SK-N-SH (cell line): ENCODE measurements at regions not wholly inside any gene's neighbourhood (a gene's known extent, or its start where the extent isn't known, plus 50 kb on each side); places are given as distances from the start of the nearest gene placed in this dataset.
A peak's percentile ranks its signal among the peaks of the same experiment; 100 is the strongest.

Source experiments
- CTCF ChIA-PET: fragments of 300-600, 350-600 bp; formaldehyde crosslinking; extraction: SDS; loops from one replicate; lab custom pipeline; 2021; lab: Yijun Ruan, JAX
- POLR2A ChIA-PET: fragments of 350-600 bp; sonication (Branson Sonifier 250); formaldehyde crosslinking; extraction: SDS; loops from one replicate; lab custom pipeline; 2020; ENCODE audit warnings: antibody characterized with exemption, inconsistent platforms; lab: Yijun Ruan, JAX
- DNase-seq: peaks from one replicate; pipeline ENCODE4 v3.0.0; 2012
- H2AFZ ChIP-seq: fragments of 200-600 bp; sonication (generic); 2 replicates; pipeline ENCODE4 v1.8.1; 2016; ENCODE audit warnings: antibody characterized with exemption, mild to moderate bottlenecking, low read depth
- H3F3A ChIP-seq: fragments of 200-600 bp; sonication (generic); replicated peaks from 2 replicates; pipeline ENCODE3; 2016; ENCODE audit warnings: antibody characterized with exemption, mild to moderate bottlenecking; ENCODE audit not compliant: insufficient read depth
- H3K27ac ChIP-seq, 2 experiments: fragments of 200-500 bp in 1 of 2; fragments of 200-600 bp in 1 of 2; sonication (Bioruptor generic) in 1 of 2; sonication (generic), shearing (Covaris generic) in 1 of 2; 2 replicates each; pipeline versions ENCODE4 v1.5.1 to v1.6.1; 2014 to 2016; ENCODE audit warnings: low read depth in 2 of 2, inconsistent platforms in 1 of 2, low read length in 1 of 2, mild to moderate bottlenecking in 1 of 2, mixed read lengths in 1 of 2
- H3K27me3 ChIP-seq: fragments of 200-600 bp; sonication (generic), shearing (Covaris generic); 2 replicates; pipeline ENCODE4 v1.6.1; 2016; ENCODE audit warnings: mixed run types; ENCODE audit not compliant: insufficient read depth
- H3K36me3 ChIP-seq, 2 experiments: fragments of 200-500 bp in 1 of 2; fragments of 200-600 bp in 1 of 2; sonication (Bioruptor generic) in 1 of 2; sonication (generic) in 1 of 2; replicated peaks in 1 of 2; 2 replicates each; pipeline versions ENCODE3 to v1.5.1; 2014 to 2016; ENCODE audit warnings: low read length in 1 of 2, mild to moderate bottlenecking in 1 of 2; ENCODE audit not compliant: insufficient read depth in 2 of 2, control insufficient read depth in 1 of 2
- H3K4me1 ChIP-seq, 2 experiments: fragments of 200-500 bp in 1 of 2; fragments of 200-600 bp in 1 of 2; sonication (Bioruptor generic) in 1 of 2; sonication (generic), shearing (Covaris generic) in 1 of 2; 2 replicates each; pipeline versions ENCODE4 v1.5.1 to v1.6.1; 2014 to 2016; ENCODE audit warnings: low read depth in 1 of 2, low read length in 1 of 2, mixed run types in 1 of 2; ENCODE audit not compliant: insufficient read depth in 2 of 2, control insufficient read depth in 1 of 2
- H3K4me2 ChIP-seq: fragments of 200-600 bp; sonication (generic), shearing (Covaris generic); 2 replicates; pipeline ENCODE4 v1.6.1; 2017; ENCODE audit warnings: mixed run types
- H3K4me3 ChIP-seq, 2 experiments: fragments of 200-500 bp in 1 of 2; fragments of 200-600 bp in 1 of 2; sonication (Bioruptor generic) in 1 of 2; sonication (generic), shearing (Covaris generic) in 1 of 2; 2 replicates each; pipeline versions ENCODE4 v1.5.1 to v1.8.1; 2014 to 2016; ENCODE audit warnings: low read depth in 2 of 2, inconsistent platforms in 1 of 2, low read length in 1 of 2, mild to moderate bottlenecking in 1 of 2, mixed read lengths in 1 of 2, moderate library complexity in 1 of 2
- H3K79me2 ChIP-seq: fragments of 200-600 bp; sonication (generic); 2 replicates; pipeline ENCODE4 v1.8.1; 2017; ENCODE audit warnings: mild to moderate bottlenecking; ENCODE audit not compliant: insufficient read depth
- H3K9ac ChIP-seq: fragments of 200-600 bp; sonication (generic); 2 replicates; pipeline ENCODE4 v1.6.1; 2017; ENCODE audit warnings: mixed run types
- H3K9me2 ChIP-seq: fragments of 200-600 bp; sonication (generic); 2 replicates; pipeline ENCODE4 v1.6.1; 2017; ENCODE audit warnings: mixed run types
- H3K9me3 ChIP-seq: fragments of 200-600 bp; sonication (generic); 2 replicates; pipeline ENCODE4 v1.6.1; 2017; ENCODE audit warnings: mixed run types, mild to moderate bottlenecking, moderate library complexity
- H4K20me1 ChIP-seq: fragments of 200-600 bp; sonication (generic); 2 replicates; pipeline ENCODE4 v1.6.1; 2017; ENCODE audit warnings: mild to moderate bottlenecking, mixed run types; ENCODE audit not compliant: insufficient read depth
- CHD2 ChIP-seq: fragments of 150-350 bp; IDR thresholded peaks from 2 replicates; pipeline ENCODE4 v1.6.1; 2018; ENCODE audit warnings: low read length; ENCODE audit not compliant: partially characterized antibody
- EP300 ChIP-seq, 2 experiments: IDR thresholded peaks; 2 replicates each; pipeline versions ENCODE4 v1.4.0 to v1.6.1; 2012; ENCODE audit warnings: borderline replicate concordance in 1 of 2, low read depth in 1 of 2, low read length in 1 of 2
- EZH2phosphoT487 ChIP-seq: fragments of 200-600 bp; sonication (generic); IDR thresholded peaks from 2 replicates; pipeline ENCODE4 v1.6.1; 2017; ENCODE audit warnings: low read depth, mixed run types, mild to moderate bottlenecking, antibody characterized with exemption, moderate library complexity, borderline replicate concordance
- FOSL2 ChIP-seq: IDR thresholded peaks from 2 replicates; pipeline ENCODE4 v1.4.0; 2012; ENCODE audit warnings: low read depth, mild to moderate bottlenecking, moderate library complexity, borderline replicate concordance
- FOXJ3 ChIP-seq: sonication (generic); formaldehyde crosslinking; IDR thresholded peaks from 2 replicates; pipeline ENCODE4 v1.5.1; 2020; ENCODE audit warnings: mild to moderate bottlenecking, missing genetic modification reagents
- FOXM1 ChIP-seq: IDR thresholded peaks from 2 replicates; pipeline ENCODE4 v1.4.0; 2012; ENCODE audit warnings: low read depth, mild to moderate bottlenecking
- GATA2 ChIP-seq: sonication (generic); formaldehyde crosslinking; IDR thresholded peaks from 2 replicates; pipeline ENCODE4 v1.5.0; 2020; ENCODE audit warnings: mild to moderate bottlenecking, missing genetic modification reagents
- MEF2A ChIP-seq: IDR thresholded peaks from 2 replicates; pipeline ENCODE4 v1.4.0; 2012; ENCODE audit warnings: low read depth, borderline replicate concordance
- MXI1 ChIP-seq: IDR thresholded peaks from 2 replicates; pipeline ENCODE4 v1.6.1; 2012; ENCODE audit warnings: mild to moderate bottlenecking, low read depth, low read length, improper control_type of control experiment
- POLR2AphosphoS5 ChIP-seq: IDR thresholded peaks from 2 replicates; pipeline ENCODE4 v1.6.1; 2012; ENCODE audit warnings: low read depth, low read length
- RAD21 ChIP-seq: IDR thresholded peaks from 2 replicates; pipeline ENCODE4 v1.6.1; 2012; ENCODE audit warnings: mild to moderate bottlenecking, low read length
- RCOR1 ChIP-seq: fragments of 150-350 bp; IDR thresholded peaks from 2 replicates; pipeline ENCODE4 v1.6.1; 2017; ENCODE audit warnings: antibody characterized with exemption, low read length
- RXRA ChIP-seq: IDR thresholded peaks from 2 replicates; pipeline ENCODE4 v1.4.0; 2012; ENCODE audit warnings: low read depth, mild to moderate bottlenecking, borderline replicate concordance
- SMC3 ChIP-seq: IDR thresholded peaks from 2 replicates; pipeline ENCODE4 v1.6.1; 2012; ENCODE audit warnings: low read depth, low read length, improper control_type of control experiment
- TCF12 ChIP-seq: IDR thresholded peaks from 2 replicates; pipeline ENCODE4 v1.4.0; 2012
- TEAD4 ChIP-seq: IDR thresholded peaks from 2 replicates; pipeline ENCODE4 v1.4.0; 2012; ENCODE audit warnings: mild to moderate bottlenecking, borderline replicate concordance; ENCODE audit not compliant: insufficient read depth
- WGBS: methylation state at CpG from one replicate; pipeline ENCODE4 v1.1.6; 2017; ENCODE audit warnings: low lambda C conversion rate; 5-methylcytosine and 5-hydroxymethylcytosine counted together
- TF ChIP-seq, protein P1 (sequence below): IDR thresholded peaks from 2 replicates; pipeline ENCODE4 v1.4.0; 2012; ENCODE audit warnings: low read depth, borderline replicate concordance
- TF ChIP-seq, protein P2 (sequence below): fragments of 200-600 bp; sonication (generic); IDR thresholded peaks from 2 replicates; pipeline ENCODE4 v1.6.1; 2017; ENCODE audit warnings: antibody characterized with exemption, mild to moderate bottlenecking, moderate library complexity
- TF ChIP-seq, protein P3 (sequence below): IDR thresholded peaks from 2 replicates; pipeline ENCODE4; 2012
- TF ChIP-seq, protein P4 (sequence below): fragments of 150-350 bp; IDR thresholded peaks from 2 replicates; pipeline ENCODE4 v1.6.1; 2017; ENCODE audit warnings: antibody characterized with exemption, low read length, low read depth, borderline replicate concordance

DNA sequence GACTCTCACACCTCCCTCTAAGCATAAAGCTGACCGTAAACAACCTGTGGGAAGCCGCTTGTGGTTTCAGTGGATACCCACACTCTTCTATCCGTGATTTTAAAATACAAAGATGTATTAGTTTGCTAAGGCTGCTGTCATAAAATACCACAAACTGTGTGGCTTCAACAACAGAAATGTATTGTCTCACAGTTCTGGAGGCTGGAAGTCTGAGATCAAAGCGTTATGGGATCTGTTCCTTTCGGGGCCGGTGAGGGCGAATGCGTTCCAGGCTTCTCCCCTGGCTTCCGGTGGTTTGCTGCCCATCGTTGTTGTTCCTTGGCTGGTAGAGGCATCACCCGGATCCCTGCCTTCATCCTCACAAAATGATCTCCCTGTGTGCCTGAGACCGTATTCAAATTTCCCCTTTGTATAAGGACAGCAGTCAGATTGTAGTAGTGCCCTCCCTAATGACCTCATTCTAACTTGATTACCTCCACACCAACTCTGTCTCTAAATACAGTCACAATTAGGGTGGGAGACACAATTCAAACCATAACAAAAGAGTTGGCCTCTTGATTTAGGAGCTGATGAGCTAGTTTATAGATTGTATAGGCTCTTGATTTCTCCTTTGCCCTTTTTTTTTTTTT is 210.6 kb upstream of the SOX4 start:
- DNase-seq, result peak; percentile 51

DNA sequence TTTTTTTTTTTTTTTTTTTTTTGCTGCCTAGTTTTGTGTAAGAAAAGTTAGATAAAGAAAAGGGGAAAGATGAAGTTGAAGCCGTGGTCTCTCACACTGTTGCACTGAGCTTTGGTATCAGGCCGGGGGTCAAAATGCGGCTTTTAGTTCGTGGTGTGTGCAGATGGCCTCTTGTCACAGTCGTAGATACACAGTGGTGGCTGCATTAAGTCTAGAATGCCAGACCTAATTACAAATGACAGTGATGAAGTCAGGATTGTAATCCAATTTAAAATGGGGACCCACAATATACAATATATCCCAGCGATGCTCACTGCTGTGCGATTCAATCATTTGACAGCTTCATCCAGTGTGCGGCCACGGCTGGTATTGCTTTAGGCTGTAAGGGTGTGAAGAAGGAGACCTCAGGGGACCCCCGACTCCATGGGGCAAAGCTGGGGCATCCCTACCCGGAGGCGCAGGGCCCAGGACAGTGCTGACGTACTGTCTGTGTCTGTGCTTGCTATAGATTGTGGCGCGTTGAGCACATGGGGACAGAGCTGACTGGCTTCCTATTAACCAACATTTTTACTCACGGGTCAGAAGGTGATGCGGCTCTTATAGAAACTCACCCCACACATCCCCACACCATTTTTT is 210.0 kb upstream of the SOX4 start:
- ChIA-PET POLR2A (interaction anchor here (0.6 to 3.0 kb wide), 13 partner anchors 9 to 379 kb away, joined by 3 to 42 read pairs (median 6); partner anchors contain the start of gene SOX4), CTCF (interaction anchor here (0.8 to 2.5 kb wide), 6 partner anchors 10 to 508 kb away, joined by 3 to 19 read pairs (median 3); partner anchors contain the start of gene SOX4)
- WGBS, result 43% methylated on average over 16 of the region's 17 CpGs
- Histone ChIP-seq H3K4me1 (peaks cover 0 to 28% of the 10 kb centered on the region in 2 experiments; a peak in 2 of 4 replicates), H3K36me3 (no peaks in the 10 kb centered on the region), H2AFZ (no peak overlapping the region), H3K4me2 (no peak overlapping the region), H3K79me2 (no peaks in the 10 kb centered on the region), H3K4me3 (no peak overlapping the region), H3K27me3 (no peaks in the 10 kb centered on the region), H3K9ac (no peak overlapping the region), H3K9me3 (no peaks in the 10 kb centered on the region), H3K9me2 (no peaks in the 10 kb centered on the region), H4K20me1 (no peaks in the 10 kb centered on the region), H3F3A (no peaks in the 10 kb centered on the region), H3K27ac (peak overlapping the region; percentile 8 to 99; a peak in 3 of 4 replicates)
- DNase-seq, result peak; percentile 81
- TF ChIP-seq GATA2 (CRISPR knock-in tag) (peak; percentile 73), POLR2AphosphoS5 (no peak), FOXJ3 (CRISPR knock-in tag) (peak; percentile 68; the same call in 1 of the 2 replicates), MEF2A (no peak), CHD2 (peak; percentile 61), FOXM1 (no peak), MXI1 (peak; percentile 50), RAD21 (peak; percentile 38), TCF12 (peak; percentile 64), FOSL2 (no peak), SMC3 (peak; percentile 18; the same call in 1 of the 2 replicates), EP300 (IDR thresholded peaks at IDR 0.05; ENCODE audit: borderline replicate concordance in 1 of 2, low read depth in 1 of 2, low read length in 1 of 2) (peak in 1 of 2 experiments; percentile 95; a peak in 2 of 4 replicates), TEAD4 (no peak)
- TF ChIP-seq, protein P1, sequence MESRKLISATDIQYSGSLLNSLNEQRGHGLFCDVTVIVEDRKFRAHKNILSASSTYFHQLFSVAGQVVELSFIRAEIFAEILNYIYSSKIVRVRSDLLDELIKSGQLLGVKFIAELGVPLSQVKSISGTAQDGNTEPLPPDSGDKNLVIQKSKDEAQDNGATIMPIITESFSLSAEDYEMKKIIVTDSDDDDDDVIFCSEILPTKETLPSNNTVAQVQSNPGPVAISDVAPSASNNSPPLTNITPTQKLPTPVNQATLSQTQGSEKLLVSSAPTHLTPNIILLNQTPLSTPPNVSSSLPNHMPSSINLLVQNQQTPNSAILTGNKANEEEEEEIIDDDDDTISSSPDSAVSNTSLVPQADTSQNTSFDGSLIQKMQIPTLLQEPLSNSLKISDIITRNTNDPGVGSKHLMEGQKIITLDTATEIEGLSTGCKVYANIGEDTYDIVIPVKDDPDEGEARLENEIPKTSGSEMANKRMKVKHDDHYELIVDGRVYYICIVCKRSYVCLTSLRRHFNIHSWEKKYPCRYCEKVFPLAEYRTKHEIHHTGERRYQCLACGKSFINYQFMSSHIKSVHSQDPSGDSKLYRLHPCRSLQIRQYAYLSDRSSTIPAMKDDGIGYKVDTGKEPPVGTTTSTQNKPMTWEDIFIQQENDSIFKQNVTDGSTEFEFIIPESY, result no peak
- TF ChIP-seq, protein P2, sequence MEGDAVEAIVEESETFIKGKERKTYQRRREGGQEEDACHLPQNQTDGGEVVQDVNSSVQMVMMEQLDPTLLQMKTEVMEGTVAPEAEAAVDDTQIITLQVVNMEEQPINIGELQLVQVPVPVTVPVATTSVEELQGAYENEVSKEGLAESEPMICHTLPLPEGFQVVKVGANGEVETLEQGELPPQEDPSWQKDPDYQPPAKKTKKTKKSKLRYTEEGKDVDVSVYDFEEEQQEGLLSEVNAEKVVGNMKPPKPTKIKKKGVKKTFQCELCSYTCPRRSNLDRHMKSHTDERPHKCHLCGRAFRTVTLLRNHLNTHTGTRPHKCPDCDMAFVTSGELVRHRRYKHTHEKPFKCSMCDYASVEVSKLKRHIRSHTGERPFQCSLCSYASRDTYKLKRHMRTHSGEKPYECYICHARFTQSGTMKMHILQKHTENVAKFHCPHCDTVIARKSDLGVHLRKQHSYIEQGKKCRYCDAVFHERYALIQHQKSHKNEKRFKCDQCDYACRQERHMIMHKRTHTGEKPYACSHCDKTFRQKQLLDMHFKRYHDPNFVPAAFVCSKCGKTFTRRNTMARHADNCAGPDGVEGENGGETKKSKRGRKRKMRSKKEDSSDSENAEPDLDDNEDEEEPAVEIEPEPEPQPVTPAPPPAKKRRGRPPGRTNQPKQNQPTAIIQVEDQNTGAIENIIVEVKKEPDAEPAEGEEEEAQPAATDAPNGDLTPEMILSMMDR, result no peak
- TF ChIP-seq, protein P3, sequence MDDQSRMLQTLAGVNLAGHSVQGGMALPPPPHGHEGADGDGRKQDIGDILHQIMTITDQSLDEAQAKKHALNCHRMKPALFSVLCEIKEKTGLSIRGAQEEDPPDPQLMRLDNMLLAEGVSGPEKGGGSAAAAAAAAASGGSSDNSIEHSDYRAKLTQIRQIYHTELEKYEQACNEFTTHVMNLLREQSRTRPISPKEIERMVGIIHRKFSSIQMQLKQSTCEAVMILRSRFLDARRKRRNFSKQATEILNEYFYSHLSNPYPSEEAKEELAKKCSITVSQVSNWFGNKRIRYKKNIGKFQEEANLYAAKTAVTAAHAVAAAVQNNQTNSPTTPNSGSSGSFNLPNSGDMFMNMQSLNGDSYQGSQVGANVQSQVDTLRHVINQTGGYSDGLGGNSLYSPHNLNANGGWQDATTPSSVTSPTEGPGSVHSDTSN, result peak; percentile 60; the same call in 1 of the 2 replicates

More for the DNA sequence above, 210.6 kb upstream of the SOX4 start:
- Histone ChIP-seq H4K20me1 (no peaks in the 10 kb centered on the region), H3K9me3 (no peaks in the 10 kb centered on the region), H3F3A (no peaks in the 10 kb centered on the region), H2AFZ (no peak overlapping the region), H3K4me2 (no peak overlapping the region), H3K4me3 (peak overlapping the region in 1 of 2 experiments; percentile 6; a peak in 1 of 4 replicates), H3K9ac (no peak overlapping the region), H3K4me1 (peaks cover 0 to 28% of the 10 kb centered on the region in 2 experiments; a peak in 2 of 4 replicates), H3K36me3 (no peaks in the 10 kb centered on the region), H3K27ac (peak overlapping the region; percentile 8 to 99; a peak in 3 of 4 replicates), H3K9me2 (no peaks in the 10 kb centered on the region), H3K27me3 (no peaks in the 10 kb centered on the region), H3K79me2 (no peaks in the 10 kb centered on the region)
- ChIA-PET POLR2A (interaction anchor here (0.6 to 3.0 kb wide), 9 partner anchors 10 to 378 kb away, joined by 3 to 42 read pairs (median 6); partner anchors contain the start of gene SOX4), CTCF (interaction anchor here (0.6 to 2.5 kb wide), 6 partner anchors 115 to 776 kb away, joined by 3 to 19 read pairs (median 4); partner anchors contain the start of gene SOX4)
- WGBS, result 64% methylated on average over 11 of the region's 12 CpGs
- TF ChIP-seq RCOR1, result no peak
- TF ChIP-seq, protein P4, sequence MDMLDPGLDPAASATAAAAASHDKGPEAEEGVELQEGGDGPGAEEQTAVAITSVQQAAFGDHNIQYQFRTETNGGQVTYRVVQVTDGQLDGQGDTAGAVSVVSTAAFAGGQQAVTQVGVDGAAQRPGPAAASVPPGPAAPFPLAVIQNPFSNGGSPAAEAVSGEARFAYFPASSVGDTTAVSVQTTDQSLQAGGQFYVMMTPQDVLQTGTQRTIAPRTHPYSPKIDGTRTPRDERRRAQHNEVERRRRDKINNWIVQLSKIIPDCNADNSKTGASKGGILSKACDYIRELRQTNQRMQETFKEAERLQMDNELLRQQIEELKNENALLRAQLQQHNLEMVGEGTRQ, result no peak
- peak; percentile 12; the same call in 1 of the 2 replicates for TF ChIP-seq RAD21
- no peak for TF ChIP-seq SMC3
- no peak for TF ChIP-seq EZH2phosphoT487
- TF ChIP-seq RXRA, result no peak
- no peak for TF ChIP-seq FOXM1
